ENCODE measurements at regions not wholly inside any gene's neighbourhood (a gene's known extent, or its start where the extent isn't known, plus 50 kb on each side); places are given as distances from the start of the nearest gene placed in this dataset.

GRCh38 chr2:59920961-59921360, 632.5 kb downstream of the BCL11A start:
- DNase-seq, result no peak

- DNase-seq, result no peak
Measured at GRCh38 chr2:59920307-59920706, 633.1 kb downstream of the BCL11A start.

GRCh38 chr2:59919579-59919978, 633.9 kb downstream of the BCL11A start:
- no peak for DNase-seq

- DNase-seq, result no peak
Measured at GRCh38 chr2:59912042-59912441, 641.4 kb downstream of the BCL11A start.

GRCh38 chr2:59910166-59910565, 643.3 kb downstream of the BCL11A start:
- no peak for DNase-seq

- no peak for DNase-seq
Measured at GRCh38 chr2:59909147-59909546, 644.3 kb downstream of the BCL11A start.

GRCh38 chr2:59905731-59906130, 647.7 kb downstream of the BCL11A start:
- DNase-seq, result no peak

- no peak for DNase-seq
Measured at GRCh38 chr2:59903994-59904544, 649.4 kb downstream of the BCL11A start.

- DNase-seq, result no peak
Measured at GRCh38 chr2:59900728-59901452, 652.6 kb downstream of the BCL11A start.

GRCh38 chr2:59899692-59900091, 653.8 kb downstream of the BCL11A start:
- no peak for DNase-seq

GRCh38 chr2:59896499-59897245, 656.8 kb downstream of the BCL11A start:
- DNase-seq, result no peak

GRCh38 chr2:59893612-59894011, 659.8 kb downstream of the BCL11A start:
- no peak for DNase-seq

GRCh38 chr2:59892398-59892797, 661.1 kb downstream of the BCL11A start:
- no peak for DNase-seq

- DNase-seq, result no peak
Measured at GRCh38 chr2:59889305-59889704, 664.1 kb downstream of the BCL11A start.

- no peak for DNase-seq
Measured at GRCh38 chr2:59888706-59889105, 664.7 kb downstream of the BCL11A start.

GRCh38 chr2:59888015-59888414, 665.4 kb downstream of the BCL11A start:
- no peak for DNase-seq

GRCh38 chr2:59887366-59887765, 666.1 kb downstream of the BCL11A start:
- no peak for DNase-seq

GRCh38 chr2:59886759-59887158, 666.7 kb downstream of the BCL11A start:
- no peak for DNase-seq

GRCh38 chr2:59885541-59885940, 667.9 kb downstream of the BCL11A start:
- no peak for DNase-seq

GRCh38 chr2:59884166-59884565, 669.3 kb downstream of the BCL11A start:
- no peak for DNase-seq

- DNase-seq, result no peak
Measured at GRCh38 chr2:59882822-59883221, 670.6 kb downstream of the BCL11A start.

- DNase-seq, result no peak
Measured at GRCh38 chr2:59882279-59882678, 671.2 kb downstream of the BCL11A start.

GRCh38 chr2:59881218-59881617, 672.2 kb downstream of the BCL11A start:
- no peak for DNase-seq
